ENCODE measurements at regions not wholly inside any gene's neighbourhood (a gene's known extent, or its start where the extent isn't known, plus 50 kb on each side); places are given as distances from the start of the nearest gene placed in this dataset.
"Not testable (repeated sequence)": the region's sequence is repeated elsewhere in the genome, so short reads cannot be mapped to it uniquely, and the experiment has no call there.

GRCh38 chr6:79392094-79392493 is 145.1 kb downstream of the LCA5 start:
- no peak for DNase-seq (ENCODE audit: low read depth)

DNA sequence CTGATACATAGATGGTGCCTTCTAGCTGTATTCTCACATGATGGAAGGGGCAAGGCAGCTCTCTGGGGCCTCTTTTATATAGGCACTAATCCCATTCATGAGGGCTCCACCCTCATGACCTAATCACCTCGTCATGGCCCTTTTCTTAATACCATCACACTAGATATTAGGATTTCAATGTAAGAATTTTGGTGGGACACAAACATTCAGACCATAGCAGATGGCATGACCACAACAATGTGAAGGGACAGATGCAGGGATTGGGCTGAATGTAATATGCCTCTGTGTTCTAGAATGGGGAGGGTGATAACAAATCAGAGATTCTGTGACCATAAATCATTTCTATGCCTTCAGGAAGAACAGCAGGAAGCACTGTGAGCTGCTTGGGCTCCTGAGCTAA is 145.8 kb downstream of the LCA5 start:
- DNase-seq (ENCODE audit: low read depth): no peak

- peak; percentile 10 for DNase-seq (ENCODE audit: low read depth)
Observed at GRCh38 chr6:79385893-79386292, 151.3 kb downstream of the LCA5 start.

- no peak for DNase-seq (ENCODE audit: low read depth)
Observed at GRCh38 chr6:79385333-79385732, 150.9 kb upstream of the HMGN3 start.

DNA sequence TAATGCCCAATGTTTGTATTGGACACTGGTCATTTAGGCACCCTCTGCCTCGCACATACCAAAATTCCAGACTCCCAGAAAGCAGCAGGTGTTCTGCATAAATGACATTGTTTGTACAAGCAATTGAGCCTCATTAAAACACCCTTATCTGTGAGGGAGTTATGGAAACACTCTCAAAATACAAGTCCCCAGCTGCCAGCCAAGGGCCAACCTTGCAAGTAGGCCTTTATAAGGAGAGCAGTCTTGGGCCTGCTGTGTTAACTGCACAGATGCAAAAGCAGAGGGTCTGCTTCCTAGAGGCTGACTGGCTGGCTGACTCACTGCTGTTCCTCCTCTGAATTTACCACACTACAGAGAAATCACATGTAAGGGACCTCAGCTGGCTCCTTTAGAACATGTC is 150.4 kb upstream of the HMGN3 start:
- peak; percentile 38 for DNase-seq (ENCODE audit: low read depth)

- DNase-seq (ENCODE audit: low read depth): no peak
Observed at GRCh38 chr6:79378957-79379356, 144.5 kb upstream of the HMGN3 start.

DNA sequence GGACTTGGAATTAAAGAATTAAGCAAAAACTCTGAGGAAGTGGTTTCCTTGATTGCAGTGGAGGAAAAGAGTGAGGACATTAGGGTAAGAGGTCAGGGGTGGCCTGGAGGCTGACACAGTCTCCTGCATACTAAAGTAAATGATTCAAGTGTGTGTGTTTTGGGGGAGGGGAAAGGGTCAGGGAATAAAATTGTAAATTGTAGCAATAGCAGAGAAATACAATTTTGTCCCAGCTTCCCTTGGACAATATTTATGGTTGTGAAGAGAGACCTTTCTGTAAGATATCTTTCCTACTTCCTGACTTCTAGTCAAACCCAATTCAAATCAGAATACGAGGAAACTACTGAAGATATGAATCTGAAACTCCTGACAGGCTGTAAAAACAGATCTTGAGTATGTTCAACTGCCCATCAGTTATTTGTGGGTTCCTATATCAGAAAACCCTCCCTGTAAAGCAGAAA is 143.4 kb upstream of the HMGN3 start:
- peak; percentile 48 for DNase-seq (ENCODE audit: low read depth)

GRCh38 chr6:79377047-79377446 is 142.6 kb upstream of the HMGN3 start:
- DNase-seq (ENCODE audit: low read depth): peak; percentile 69

DNA sequence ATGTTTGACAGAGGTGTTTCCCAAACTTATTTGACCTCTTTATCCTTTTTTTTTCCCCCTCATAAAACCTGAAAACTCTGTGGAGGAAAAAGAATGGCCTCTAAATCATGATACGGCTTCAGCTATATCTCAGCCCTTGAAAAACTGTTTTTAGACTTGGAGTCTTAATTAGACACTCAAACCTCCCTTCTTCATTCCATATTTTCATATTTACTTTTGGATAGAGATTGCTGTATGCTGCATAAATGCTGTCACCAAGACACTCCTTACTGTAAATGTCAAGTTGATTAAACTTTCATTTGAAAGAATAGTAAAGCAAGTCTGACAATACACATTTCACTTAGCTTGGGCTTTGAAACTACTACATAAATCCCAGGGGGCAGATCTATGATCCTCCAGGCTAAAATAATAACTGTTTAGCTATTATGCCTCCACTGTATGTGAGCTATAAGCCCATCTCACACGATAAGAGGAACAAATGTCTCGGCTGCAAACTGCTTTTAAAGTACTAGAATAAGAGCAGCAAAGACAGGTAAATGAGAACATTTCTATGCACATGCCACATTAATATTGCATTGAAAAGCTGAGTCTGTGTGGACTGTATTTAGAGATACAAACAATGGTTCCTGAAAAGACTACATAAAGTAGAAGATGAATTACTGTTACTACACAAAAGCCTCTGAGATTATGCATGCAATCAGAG is 141.3 kb upstream of the HMGN3 start:
- no peak for DNase-seq (ENCODE audit: low read depth)

DNA sequence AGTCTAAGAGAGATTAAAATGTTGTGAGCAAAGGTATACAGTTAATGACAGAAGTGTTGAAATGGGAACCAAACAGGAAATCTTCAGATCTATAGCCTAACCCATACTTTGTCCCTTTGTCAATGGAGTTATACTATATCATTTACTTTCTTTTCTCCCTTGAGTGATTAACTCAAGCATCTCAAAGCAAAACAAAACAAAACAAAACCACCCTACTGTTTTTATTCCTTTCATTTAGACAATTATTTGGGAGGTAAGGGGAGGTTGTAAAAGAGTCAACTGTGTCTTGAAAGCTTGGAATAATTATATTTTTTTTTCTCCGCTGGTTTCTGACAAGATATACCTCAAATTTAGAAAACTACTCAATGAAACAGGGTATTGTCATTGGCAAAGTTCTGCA is 139.8 kb upstream of the HMGN3 start:
- DNase-seq (ENCODE audit: low read depth): no peak

- no peak for DNase-seq (ENCODE audit: low read depth)
Observed at GRCh38 chr6:79373880-79374279, 139.4 kb upstream of the HMGN3 start.

DNA sequence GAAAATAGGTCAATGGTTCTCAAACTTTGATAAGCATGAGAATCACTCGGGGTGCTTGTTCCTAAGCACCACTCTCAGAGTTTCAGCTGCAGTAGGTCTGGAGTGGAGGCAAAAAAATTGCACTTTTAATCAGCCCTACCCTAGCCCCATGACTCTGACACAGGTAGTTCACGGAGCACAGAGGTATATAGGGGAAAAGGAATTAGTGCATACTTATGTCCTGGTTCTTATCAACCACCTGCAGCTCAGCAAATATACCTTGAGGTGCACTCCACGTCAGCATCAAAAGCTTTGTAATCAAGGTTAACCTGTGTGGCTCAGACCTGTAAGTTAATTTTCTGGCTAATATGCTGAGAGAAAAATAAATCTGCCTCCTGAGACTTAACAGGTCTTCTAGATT is 138.8 kb upstream of the HMGN3 start:
- DNase-seq (ENCODE audit: low read depth): no peak

DNA sequence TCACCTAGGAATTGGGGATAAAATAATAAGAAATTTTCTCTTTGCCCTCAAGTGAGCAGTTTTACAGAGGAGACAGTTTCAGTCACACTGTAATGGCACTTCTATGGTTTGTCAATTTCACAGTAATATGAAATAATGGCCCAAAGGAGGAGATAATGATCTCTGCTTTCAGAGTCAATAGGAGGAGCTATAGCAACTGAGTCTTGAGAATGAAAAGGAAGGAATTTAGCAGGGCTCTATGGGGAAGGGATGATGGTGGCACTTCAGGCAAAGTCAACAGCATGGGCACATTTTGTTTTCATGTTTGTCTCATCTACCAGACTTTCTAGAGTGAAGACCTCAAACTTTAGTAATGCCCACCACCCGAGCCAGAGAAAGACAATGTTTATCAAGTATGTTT is 138.3 kb upstream of the HMGN3 start:
- DNase-seq (ENCODE audit: low read depth): no peak

DNA sequence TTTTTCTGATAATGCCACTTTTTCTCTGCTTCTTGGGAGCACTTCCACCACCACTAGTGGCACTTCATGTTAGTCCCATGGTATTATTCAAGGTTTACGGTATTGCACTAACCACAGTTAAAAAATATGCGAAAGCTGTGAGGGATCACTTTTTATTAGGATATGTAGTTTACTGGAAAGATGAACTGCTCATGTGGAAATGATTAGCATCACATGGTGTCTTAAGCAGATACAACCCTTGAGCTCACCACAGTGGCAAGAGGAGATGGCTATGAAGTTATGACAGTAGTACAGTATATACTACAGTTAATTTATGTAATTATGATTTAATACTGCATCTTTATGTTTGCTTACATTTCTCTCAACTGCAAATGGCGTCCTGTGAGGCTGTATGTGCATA is 134.5 kb upstream of the HMGN3 start:
- DNase-seq (ENCODE audit: low read depth): no peak

DNA sequence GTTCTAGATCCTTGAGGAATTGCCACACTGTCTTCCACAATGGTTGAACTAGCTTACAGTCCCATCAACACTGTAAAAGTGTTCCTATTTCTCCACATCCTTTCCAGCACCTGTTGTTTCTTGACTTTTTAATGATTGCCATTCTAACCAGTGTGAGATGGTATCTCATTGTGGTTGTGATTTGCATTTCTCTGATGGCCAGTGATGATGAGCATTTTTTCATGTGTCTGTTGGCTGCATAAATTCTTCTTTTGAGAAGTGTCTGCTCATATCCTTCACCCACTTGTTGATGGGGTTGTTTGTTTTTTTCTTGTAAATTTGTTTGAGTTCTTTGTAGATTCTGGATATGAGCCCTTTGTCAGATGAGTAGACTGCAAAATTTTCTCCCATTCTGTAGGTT is 129.0 kb upstream of the HMGN3 start:
- not testable (repeated sequence) for DNase-seq (ENCODE audit: low read depth)

DNA sequence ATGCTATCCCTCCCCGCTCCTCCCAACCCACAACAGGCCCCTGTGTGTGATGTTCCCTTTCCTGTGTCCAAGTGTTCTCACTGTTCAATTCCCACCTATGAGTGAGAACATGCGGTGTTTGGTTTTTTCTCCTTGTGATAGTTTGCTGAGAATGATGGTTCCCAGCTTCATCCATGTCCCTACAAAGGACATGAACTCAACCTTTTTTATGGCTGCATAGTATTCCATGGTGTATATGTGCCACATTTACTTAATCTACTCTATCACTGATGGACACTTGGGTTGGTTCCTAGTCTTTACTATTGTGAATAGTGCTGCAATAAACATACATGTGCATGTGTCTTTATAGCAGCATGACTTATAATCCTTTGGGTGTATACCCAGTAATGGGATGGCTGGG is 126.6 kb upstream of the HMGN3 start:
- DNase-seq (ENCODE audit: low read depth): not testable (repeated sequence)

DNA sequence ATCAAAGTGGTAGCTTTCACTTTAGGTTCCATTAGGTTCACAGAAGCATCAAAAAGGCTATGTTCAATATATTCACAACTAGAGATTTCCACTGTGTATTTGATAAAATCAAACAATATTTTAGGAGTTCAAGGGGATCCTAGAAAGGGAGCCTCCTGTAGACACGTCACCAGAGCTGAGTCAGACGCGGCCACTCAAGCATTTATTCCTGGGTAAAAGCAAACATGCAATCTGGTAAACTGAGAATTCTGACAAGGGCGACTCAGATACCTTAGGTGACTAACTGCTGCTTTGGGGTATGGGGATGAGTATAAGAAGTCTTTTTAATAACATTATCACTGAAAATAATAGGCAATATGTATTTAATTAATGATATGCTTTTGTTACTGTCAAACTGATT is 118.7 kb upstream of the HMGN3 start:
- DNase-seq (ENCODE audit: low read depth): peak; percentile 9

DNA sequence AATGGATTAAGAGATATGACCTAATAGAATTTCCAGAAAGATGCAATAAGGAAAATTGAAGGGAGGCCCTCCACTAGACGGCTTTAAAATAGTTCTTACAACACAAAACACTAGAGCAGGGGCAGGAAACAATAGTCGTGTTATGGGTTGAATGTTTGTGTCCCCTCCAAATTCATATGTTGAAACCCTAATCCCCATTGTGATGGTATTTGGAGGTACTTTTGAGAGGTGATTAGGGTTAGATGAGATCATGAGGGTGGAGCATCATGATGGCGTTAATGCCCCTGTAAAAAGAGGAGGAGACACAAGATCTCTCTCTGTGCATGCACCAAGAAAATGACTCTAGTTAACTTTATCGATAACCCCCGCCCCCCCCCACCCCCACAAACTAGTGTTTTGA is 104.0 kb upstream of the HMGN3 start:
- DNase-seq (ENCODE audit: low read depth): no peak

DNA sequence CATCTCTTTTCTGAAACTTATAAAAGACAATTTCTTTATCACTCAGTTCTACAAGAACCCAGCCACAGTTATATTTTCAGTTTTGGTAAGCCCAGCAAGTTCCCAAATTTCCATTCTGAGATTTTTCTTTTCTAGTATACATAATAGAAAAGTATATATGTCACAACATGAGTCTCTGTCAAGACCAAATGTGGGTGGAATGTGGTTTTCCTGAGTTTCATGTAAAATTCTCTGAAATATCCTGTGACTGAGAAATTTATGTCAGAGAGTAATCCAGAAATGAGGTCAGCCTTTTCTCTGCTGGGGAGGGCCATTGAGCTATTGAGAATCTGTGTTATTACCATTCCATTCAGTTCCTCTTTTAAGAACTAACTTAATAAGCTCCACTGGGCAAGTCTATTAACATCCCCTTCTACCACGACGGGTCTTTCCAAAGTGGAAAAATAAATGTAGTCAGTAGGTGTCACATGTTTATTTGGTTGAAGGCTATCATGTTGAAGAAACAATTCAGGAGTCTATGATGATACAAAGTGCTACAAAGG is 100.7 kb upstream of the HMGN3 start:
- DNase-seq (ENCODE audit: low read depth): peak; percentile 34

DNA sequence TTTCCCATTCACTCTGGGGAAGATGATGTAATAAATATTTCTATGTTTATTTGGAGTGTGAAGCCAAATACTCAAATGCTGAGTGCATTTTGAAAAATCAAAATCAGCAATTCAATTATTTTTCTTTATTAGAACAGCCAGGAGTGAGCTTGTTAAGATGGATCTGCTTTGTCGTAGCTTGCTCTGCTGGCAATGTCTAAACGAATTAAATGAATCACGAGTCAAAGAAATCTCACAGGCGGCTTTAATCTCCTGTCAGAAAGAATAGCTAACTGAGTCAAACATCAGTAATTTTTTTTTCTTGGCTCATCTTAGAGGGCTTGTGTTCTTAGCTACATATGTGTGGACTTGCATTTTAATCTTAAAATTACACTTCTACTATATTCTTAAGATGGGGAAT is 100.2 kb upstream of the HMGN3 start:
- peak; percentile 7 for DNase-seq (ENCODE audit: low read depth)

GRCh38 chr6:79330704-79331103 is 96.2 kb upstream of the HMGN3 start:
- no peak for DNase-seq (ENCODE audit: low read depth)

- no peak for DNase-seq (ENCODE audit: low read depth)
Observed at GRCh38 chr6:79313254-79313653, 78.8 kb upstream of the HMGN3 start.

DNA sequence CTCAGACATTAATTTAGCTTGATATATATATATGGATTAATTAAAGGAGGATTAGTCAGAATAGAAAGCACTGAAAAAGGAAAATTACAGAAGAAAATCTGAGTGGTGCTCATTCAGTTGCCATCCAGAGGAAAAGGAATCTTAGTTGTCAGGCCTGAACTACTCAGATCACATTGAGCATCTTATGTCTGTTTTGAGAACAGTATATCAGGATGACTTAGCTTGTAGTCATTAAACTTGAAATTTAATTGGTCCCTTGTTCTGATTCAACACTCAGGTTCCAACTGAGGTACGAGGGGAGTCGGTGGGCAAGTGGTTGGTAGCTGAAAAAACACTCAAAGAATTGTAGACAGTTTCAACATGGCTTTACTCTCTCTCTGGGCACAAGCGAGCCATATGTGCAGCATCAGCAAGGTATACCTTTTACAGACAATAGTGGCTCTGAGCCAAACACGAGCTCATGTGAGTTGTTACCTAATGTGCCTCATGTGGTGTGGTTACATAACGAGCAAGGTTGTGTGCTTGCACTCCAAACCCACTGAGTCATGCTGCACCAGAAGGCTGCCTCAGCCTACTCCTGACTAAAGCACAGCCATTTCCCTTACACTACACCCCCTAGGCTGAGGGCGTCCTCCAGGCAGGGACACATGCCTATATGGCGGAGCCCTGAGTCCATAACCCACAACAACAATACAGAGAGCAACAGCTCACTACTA is 73.0 kb upstream of the HMGN3 start:
- peak; percentile 41 for DNase-seq (ENCODE audit: low read depth)

DNA sequence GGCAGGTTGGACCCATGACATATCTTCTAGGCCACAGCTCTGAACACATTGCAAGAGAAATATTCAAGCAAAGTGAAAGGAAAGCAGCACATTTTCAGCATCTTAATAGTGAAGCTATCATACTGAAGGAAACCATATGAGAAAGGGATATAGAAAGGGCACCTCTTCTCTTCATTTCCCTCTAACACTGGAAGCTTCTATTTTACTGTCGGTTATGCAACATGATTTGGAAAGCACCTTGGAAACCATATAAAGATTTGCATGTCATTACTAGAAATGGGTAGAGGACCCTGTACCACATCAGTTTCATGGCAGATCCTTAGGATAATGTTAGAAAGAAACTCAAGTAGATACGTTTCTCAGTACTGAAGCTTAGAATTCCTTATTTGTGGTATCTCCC is 70.5 kb upstream of the HMGN3 start:
- no peak for DNase-seq (ENCODE audit: low read depth)
